ENCODE measurements at regions not wholly inside any gene's neighbourhood (a gene's known extent, or its start where the extent isn't known, plus 50 kb on each side); places are given as distances from the start of the nearest gene placed in this dataset.

DNA sequence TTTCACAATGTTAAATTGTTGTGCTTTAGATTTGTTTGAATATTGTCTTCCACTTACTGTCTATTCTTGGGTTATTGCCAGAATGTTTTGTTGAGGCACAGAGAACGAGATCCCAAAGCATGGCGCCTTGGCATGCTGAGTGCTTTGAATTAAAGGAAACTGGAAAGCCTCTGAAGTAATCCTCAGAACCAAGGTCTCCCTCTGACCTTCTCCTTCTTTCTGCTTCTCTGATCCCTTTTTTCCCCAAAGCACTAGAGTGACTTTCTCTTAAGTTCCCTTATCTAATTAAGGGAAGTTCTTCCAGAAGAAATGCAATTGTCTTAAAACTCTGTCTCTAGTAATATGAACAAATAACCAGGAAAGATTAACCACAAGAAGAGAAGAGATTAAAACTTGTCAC lies 214.7 kb downstream of the SPP2 start (continued):
- TF ChIP-seq, protein P1, sequence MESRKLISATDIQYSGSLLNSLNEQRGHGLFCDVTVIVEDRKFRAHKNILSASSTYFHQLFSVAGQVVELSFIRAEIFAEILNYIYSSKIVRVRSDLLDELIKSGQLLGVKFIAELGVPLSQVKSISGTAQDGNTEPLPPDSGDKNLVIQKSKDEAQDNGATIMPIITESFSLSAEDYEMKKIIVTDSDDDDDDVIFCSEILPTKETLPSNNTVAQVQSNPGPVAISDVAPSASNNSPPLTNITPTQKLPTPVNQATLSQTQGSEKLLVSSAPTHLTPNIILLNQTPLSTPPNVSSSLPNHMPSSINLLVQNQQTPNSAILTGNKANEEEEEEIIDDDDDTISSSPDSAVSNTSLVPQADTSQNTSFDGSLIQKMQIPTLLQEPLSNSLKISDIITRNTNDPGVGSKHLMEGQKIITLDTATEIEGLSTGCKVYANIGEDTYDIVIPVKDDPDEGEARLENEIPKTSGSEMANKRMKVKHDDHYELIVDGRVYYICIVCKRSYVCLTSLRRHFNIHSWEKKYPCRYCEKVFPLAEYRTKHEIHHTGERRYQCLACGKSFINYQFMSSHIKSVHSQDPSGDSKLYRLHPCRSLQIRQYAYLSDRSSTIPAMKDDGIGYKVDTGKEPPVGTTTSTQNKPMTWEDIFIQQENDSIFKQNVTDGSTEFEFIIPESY (IDR thresholded peaks at IDR 0.05; ENCODE audit: extremely low read depth, insufficient replicate concordance, low read length) = no peak

DNA sequence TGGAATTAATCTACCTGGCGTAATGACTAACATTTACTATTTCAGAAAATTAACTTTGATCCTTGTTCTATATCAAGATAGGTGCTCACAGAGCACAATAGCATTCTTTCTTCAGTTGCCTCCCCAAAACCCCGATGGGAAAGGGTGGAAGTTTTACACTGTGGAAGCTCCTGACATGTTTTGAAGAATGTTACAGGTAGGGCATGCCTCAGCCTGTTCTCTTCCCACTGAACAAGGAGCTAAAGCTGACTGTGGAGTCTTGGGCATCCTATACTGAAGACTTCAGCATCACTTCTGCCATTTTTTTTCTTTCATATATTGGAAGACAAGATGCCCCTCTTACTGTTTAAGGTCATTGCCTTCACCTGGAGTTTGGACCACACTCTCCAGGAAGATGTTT lies 211.2 kb downstream of the SPP2 start:
- RAD21 ChIA-PET (ENCODE audit: low non-redundant PET in 1 of 2, low total read pairs in 2 of 2, uncharacterized antibody in 2 of 2, unreplicated experiment in 2 of 2) = no interaction called here
- POLR2A ChIA-PET = no interaction called here
- DNase-seq (ENCODE audit: low read depth, low spot score) = no peak

DNA sequence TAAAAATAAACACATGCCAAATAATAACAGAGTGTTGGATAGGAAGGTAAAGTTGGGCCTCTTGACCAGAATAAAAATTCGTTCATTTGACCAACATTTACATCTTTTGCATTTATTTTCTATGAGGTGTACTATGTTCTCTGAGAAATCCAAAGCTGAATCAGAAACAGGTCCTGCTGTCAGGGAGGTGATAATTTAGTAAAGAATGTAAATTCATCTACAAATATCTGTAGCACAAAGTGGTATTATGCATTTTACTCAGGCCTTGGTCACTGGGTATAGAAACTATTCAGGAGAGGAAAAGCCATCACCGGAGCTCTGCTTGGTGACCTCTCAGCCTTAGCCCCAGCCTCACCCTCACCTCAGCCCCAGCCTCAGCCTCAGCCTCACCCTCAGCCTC lies 208.9 kb downstream of the SPP2 start:
- ChIA-PET RAD21 (ENCODE audit: low non-redundant PET in 1 of 2, low total read pairs in 2 of 2, uncharacterized antibody in 2 of 2, unreplicated experiment in 2 of 2) (no interaction called here), CTCF (no interaction called here), POLR2A (no interaction called here)
- H3K4me1 ChIP-seq (ENCODE audit: control insufficient read depth in 1 of 2, insufficient read depth in 2 of 2, low read length in 2 of 2) = peaks cover 12 to 51% of the 10 kb centered on the region in 2 experiments
- H3K9me3 ChIP-seq (ENCODE audit: control insufficient read depth in 1 of 2, insufficient read depth in 1 of 2, low read depth in 1 of 2, low read length in 2 of 2) = peaks cover 0 to 6% of the 10 kb centered on the region in 2 experiments; a peak in 1 of 4 replicates
- BruUV-seq (replicated peaks) = no TSS peak
- ATAC-seq = no peak
- no peak overlapping the region for H3K9ac ChIP-seq (ENCODE audit: low read length)
- no peaks in the 10 kb centered on the region for H3K36me3 ChIP-seq (ENCODE audit: control insufficient read depth in 1 of 2, insufficient read depth in 2 of 2, low read length in 2 of 2)
- no peak overlapping the region for H2AFZ ChIP-seq (ENCODE audit: low read depth, low read length, poor library complexity, severe bottlenecking)
- no peaks in the 10 kb centered on the region for H3K9me2 ChIP-seq (ENCODE audit: insufficient read depth)
- no peak overlapping the region for H3K27ac ChIP-seq (ENCODE audit: low read depth, low read length)
- no peak overlapping the region for H3K4me2 ChIP-seq (ENCODE audit: low read length)
- no peaks in the 10 kb centered on the region for H3K79me2 ChIP-seq (ENCODE audit: insufficient read depth, low read length)
- no peaks in the 10 kb centered on the region for H3K27me3 ChIP-seq (ENCODE audit: insufficient read depth, low read length)
- no peak overlapping the region for H3K4me3 ChIP-seq (replicated peaks in 1 of 2; ENCODE audit: low read depth in 1 of 2, low read length in 2 of 2)
- no peaks in the 10 kb centered on the region for H4K20me1 ChIP-seq (ENCODE audit: insufficient read depth)
- intact Hi-C loops (cut with micrococcal nuclease) = no loop called here
- no peak for DNase-seq (ENCODE audit: low read depth, low spot score)
- TF ChIP-seq, protein P1 (IDR thresholded peaks at IDR 0.05; ENCODE audit: extremely low read depth, insufficient replicate concordance, low read length) = no peak
- no peak for TF ChIP-seq JUND (IDR thresholded peaks at IDR 0.05)
- TF ChIP-seq, protein P2, sequence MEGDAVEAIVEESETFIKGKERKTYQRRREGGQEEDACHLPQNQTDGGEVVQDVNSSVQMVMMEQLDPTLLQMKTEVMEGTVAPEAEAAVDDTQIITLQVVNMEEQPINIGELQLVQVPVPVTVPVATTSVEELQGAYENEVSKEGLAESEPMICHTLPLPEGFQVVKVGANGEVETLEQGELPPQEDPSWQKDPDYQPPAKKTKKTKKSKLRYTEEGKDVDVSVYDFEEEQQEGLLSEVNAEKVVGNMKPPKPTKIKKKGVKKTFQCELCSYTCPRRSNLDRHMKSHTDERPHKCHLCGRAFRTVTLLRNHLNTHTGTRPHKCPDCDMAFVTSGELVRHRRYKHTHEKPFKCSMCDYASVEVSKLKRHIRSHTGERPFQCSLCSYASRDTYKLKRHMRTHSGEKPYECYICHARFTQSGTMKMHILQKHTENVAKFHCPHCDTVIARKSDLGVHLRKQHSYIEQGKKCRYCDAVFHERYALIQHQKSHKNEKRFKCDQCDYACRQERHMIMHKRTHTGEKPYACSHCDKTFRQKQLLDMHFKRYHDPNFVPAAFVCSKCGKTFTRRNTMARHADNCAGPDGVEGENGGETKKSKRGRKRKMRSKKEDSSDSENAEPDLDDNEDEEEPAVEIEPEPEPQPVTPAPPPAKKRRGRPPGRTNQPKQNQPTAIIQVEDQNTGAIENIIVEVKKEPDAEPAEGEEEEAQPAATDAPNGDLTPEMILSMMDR (IDR thresholded peaks at IDR 0.05 in 2 of 3, conservative IDR thresholded peaks at IDR 0.05 in 1 of 3; ENCODE audit: borderline replicate concordance in 1 of 3, insufficient read depth in 1 of 3, low read depth in 2 of 3, low read length in 2 of 3) = no peak
- no peak for TF ChIP-seq POLR2A (IDR thresholded peaks at IDR 0.05; ENCODE audit: borderline replicate concordance, extremely low read depth, insufficient read depth, insufficient read length)
- TF ChIP-seq REST (IDR thresholded peaks at IDR 0.05; ENCODE audit: low read depth) = no peak

More for the DNA sequence above, 211.2 kb downstream of the SPP2 start:
- BruUV-seq (replicated peaks) = no TSS peak
- no peaks in the 10 kb centered on the region for H3K36me3 ChIP-seq (ENCODE audit: control insufficient read depth in 1 of 2, insufficient read depth in 2 of 2, low read length in 2 of 2)
- H3K27me3 ChIP-seq (ENCODE audit: insufficient read depth, low read length) = no peaks in the 10 kb centered on the region
- H3K27ac ChIP-seq (ENCODE audit: low read depth, low read length) = no peak overlapping the region
- H4K20me1 ChIP-seq (ENCODE audit: insufficient read depth) = no peaks in the 10 kb centered on the region
- ATAC-seq = no peak
- peaks cover 0 to 4% of the 10 kb centered on the region in 2 experiments; a peak in 1 of 4 replicates for H3K9me3 ChIP-seq (ENCODE audit: control insufficient read depth in 1 of 2, insufficient read depth in 1 of 2, low read depth in 1 of 2, low read length in 2 of 2)
- no peaks in the 10 kb centered on the region for H3K9me2 ChIP-seq (ENCODE audit: insufficient read depth)
- TF ChIP-seq EGR1 (IDR thresholded peaks at IDR 0.05; ENCODE audit: low read depth) (no peak), SIN3A (IDR thresholded peaks at IDR 0.05; ENCODE audit: low read depth) (no peak), CEBPB (IDR thresholded peaks at IDR 0.05; ENCODE audit: low read depth) (no peak), CBX3 (IDR thresholded peaks at IDR 0.05; ENCODE audit: low read depth) (no peak)
- no peak overlapping the region for H2AFZ ChIP-seq (ENCODE audit: low read depth, low read length, poor library complexity, severe bottlenecking)
- CTCF ChIA-PET = no interaction called here
- H3K4me2 ChIP-seq (ENCODE audit: low read length) = no peak overlapping the region
- peaks cover 12 to 30% of the 10 kb centered on the region in 2 experiments for H3K4me1 ChIP-seq (ENCODE audit: control insufficient read depth in 1 of 2, insufficient read depth in 2 of 2, low read length in 2 of 2)
- intact Hi-C loops (cut with micrococcal nuclease) = no loop called here
- no peak overlapping the region for H3K9ac ChIP-seq (ENCODE audit: low read length)
- H3K4me3 ChIP-seq (replicated peaks in 1 of 2; ENCODE audit: low read depth in 1 of 2, low read length in 2 of 2) = no peak overlapping the region
- H3K79me2 ChIP-seq (ENCODE audit: insufficient read depth, low read length) = no peaks in the 10 kb centered on the region

Data from HCT116 (cell line).